Lung (tissue), 11 donors: ENCODE measurements at regions not wholly inside any gene's neighbourhood (a gene's known extent, or its start where the extent isn't known, plus 50 kb on each side); places are given as distances from the start of the nearest gene placed in this dataset.

Experiments
- ATAC-seq: fragments of 200-7000 bp; cut with Tn5 transposase; one replicate; pipeline ENCODE4 v1.9.1; 2020; ENCODE audit warnings: moderate number of reproducible peaks; ENCODE audit not compliant: insufficient read depth, low FRiP score
- DNase-seq, 3 donors: peaks; one replicate each; pipeline ENCODE4 v3.0.0-alpha.2; 2013 to 2017
- H3K27ac ChIP-seq, 2 donors: one replicate each; pipeline ENCODE4 v1.5.1; 2013; ENCODE audit warnings: mild to moderate bottlenecking in 2 of 2, moderate library complexity in 2 of 2, control low read depth in 1 of 2, inconsistent platforms in 1 of 2, low read depth in 1 of 2, low read length in 1 of 2
- H3K27me3 ChIP-seq, 3 donors: one replicate each; pipeline ENCODE4 v1.5.1; 2013; ENCODE audit warnings: low read length in 2 of 3; ENCODE audit not compliant: control insufficient read depth in 3 of 3, insufficient read depth in 3 of 3
- H3K36me3 ChIP-seq, 4 donors: one replicate each; pipeline ENCODE4 v1.5.1; 2013; ENCODE audit warnings: low read length in 4 of 4, mild to moderate bottlenecking in 1 of 4, moderate library complexity in 1 of 4; ENCODE audit not compliant: control insufficient read depth in 4 of 4, insufficient read depth in 4 of 4
- H3K4me1 ChIP-seq, 5 donors: one replicate each; pipeline ENCODE4 v1.5.1; 2013; ENCODE audit warnings: low read length in 5 of 5, mild to moderate bottlenecking in 2 of 5, moderate library complexity in 1 of 5; ENCODE audit not compliant: control insufficient read depth in 5 of 5, insufficient read depth in 5 of 5
- H3K4me3 ChIP-seq: one replicate; pipeline ENCODE4 v1.5.1; 2013; ENCODE audit warnings: mild to moderate bottlenecking, control low read depth, moderate library complexity
- H3K9ac ChIP-seq, 2 donors: one replicate each; pipeline ENCODE4 v1.5.1; 2013; ENCODE audit warnings: low read length in 2 of 2, control low read depth in 1 of 2; ENCODE audit not compliant: insufficient read depth in 1 of 2
- H3K9me3 ChIP-seq, 4 donors: one replicate each; pipeline ENCODE4 v1.5.1; 2013; ENCODE audit warnings: low read length in 3 of 4, mild to moderate bottlenecking in 1 of 4, moderate library complexity in 1 of 4; ENCODE audit not compliant: control insufficient read depth in 4 of 4, insufficient read depth in 3 of 4
- whole genome bisulfite sequencing, 2 donors: extraction: QIAGEN DNeasy Blood & Tissue Kit; methylation state at CpG; one replicate each; pipeline ENCODE4 v1.1.7; 2013; 5-methylcytosine and 5-hydroxymethylcytosine counted together
- TF ChIP-seq, protein P1 (sequence below): IDR thresholded peaks from 2 replicates; pipeline ENCODE4 v1.5.1; 2012; ENCODE audit warnings: mild to moderate bottlenecking; ENCODE audit errors: control extremely low read depth, extremely low read depth
- donor health status: control.
- donor health status: control.
- donor health status: Bipolar disorder and iron deficiency.
- donor health status: healthy.
- donor health status: DM: yes; HTN: yes; CAD: no.

- WGBS, 2 donors: 64 to 76% methylated on average over 3 of the region's 3 CpGs
- Histone ChIP-seq H3K36me3 (no peaks in the 10 kb centered on the region), H3K27me3 (no peaks in the 10 kb centered on the region), H3K4me1 (peaks cover 0 to 7% (median 0%) of the 10 kb centered on the region in 5 donors), H3K27ac (no peak overlapping the region), H3K9me3 (no peaks in the 10 kb centered on the region), H3K9ac (no peak overlapping the region), H3K4me3 (no peak overlapping the region)
- TF ChIP-seq, protein P1, sequence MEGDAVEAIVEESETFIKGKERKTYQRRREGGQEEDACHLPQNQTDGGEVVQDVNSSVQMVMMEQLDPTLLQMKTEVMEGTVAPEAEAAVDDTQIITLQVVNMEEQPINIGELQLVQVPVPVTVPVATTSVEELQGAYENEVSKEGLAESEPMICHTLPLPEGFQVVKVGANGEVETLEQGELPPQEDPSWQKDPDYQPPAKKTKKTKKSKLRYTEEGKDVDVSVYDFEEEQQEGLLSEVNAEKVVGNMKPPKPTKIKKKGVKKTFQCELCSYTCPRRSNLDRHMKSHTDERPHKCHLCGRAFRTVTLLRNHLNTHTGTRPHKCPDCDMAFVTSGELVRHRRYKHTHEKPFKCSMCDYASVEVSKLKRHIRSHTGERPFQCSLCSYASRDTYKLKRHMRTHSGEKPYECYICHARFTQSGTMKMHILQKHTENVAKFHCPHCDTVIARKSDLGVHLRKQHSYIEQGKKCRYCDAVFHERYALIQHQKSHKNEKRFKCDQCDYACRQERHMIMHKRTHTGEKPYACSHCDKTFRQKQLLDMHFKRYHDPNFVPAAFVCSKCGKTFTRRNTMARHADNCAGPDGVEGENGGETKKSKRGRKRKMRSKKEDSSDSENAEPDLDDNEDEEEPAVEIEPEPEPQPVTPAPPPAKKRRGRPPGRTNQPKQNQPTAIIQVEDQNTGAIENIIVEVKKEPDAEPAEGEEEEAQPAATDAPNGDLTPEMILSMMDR: no peak
- DNase-seq (no peak), ATAC-seq (no peak)
Measured at GRCh38 chr16:63602206-63602927, 1519.5 kb downstream of the CDH11 start.

- TF ChIP-seq, protein P1: no peak
- H3K9ac ChIP-seq: no peak overlapping the region
- no peak for DNase-seq
- H3K27ac ChIP-seq: peak overlapping the region in 1 of 2 donors; percentile 33
- peaks cover 0 to 2% (median 0%) of the 10 kb centered on the region in 4 donors for H3K9me3 ChIP-seq
- 59 to 63% methylated on average over 1 of the region's 1 CpG for WGBS, 2 donors
- no peaks in the 10 kb centered on the region for H3K27me3 ChIP-seq
- H3K4me1 ChIP-seq: peaks cover 0 to 5% (median 0%) of the 10 kb centered on the region in 5 donors
- no peak overlapping the region for H3K4me3 ChIP-seq
- ATAC-seq: no peak
- H3K36me3 ChIP-seq: no peaks in the 10 kb centered on the region
Measured at GRCh38 chr16:63596716-63597115, 1525.1 kb downstream of the CDH11 start.

- Histone ChIP-seq H3K27ac (no peak overlapping the region), H3K9ac (no peak overlapping the region), H3K4me1 (peaks cover 0 to 1% (median 0%) of the 10 kb centered on the region in 5 donors), H3K9me3 (peaks cover 0 to 2% (median 0%) of the 10 kb centered on the region in 4 donors), H3K36me3 (no peaks in the 10 kb centered on the region), H3K4me3 (no peak overlapping the region), H3K27me3 (no peaks in the 10 kb centered on the region)
- DNase-seq: peak in 1 of 3 donors; percentile 16
- 73 to 84% methylated on average over 3 of the region's 3 CpGs for WGBS, 2 donors
- TF ChIP-seq, protein P1: no peak
- no peak for ATAC-seq
Measured at GRCh38 chr16:63592852-63593251, 1529.0 kb downstream of the CDH11 start.

- TF ChIP-seq, protein P1: no peak
- ATAC-seq (no peak), DNase-seq (peak in 1 of 3 donors; percentile 6)
- peaks cover 0 to 9% (median 0%) of the 10 kb centered on the region in 5 donors for H3K4me1 ChIP-seq
- H3K27me3 ChIP-seq: no peaks in the 10 kb centered on the region
- no peak overlapping the region for H3K9ac ChIP-seq
- H3K4me3 ChIP-seq: no peak overlapping the region
- no peaks in the 10 kb centered on the region for H3K9me3 ChIP-seq
- H3K36me3 ChIP-seq: no peaks in the 10 kb centered on the region
- H3K27ac ChIP-seq: peak overlapping the region in 1 of 2 donors; percentile 21
- WGBS, 2 donors: 59 to 69% methylated on average over 5 of the region's 5 CpGs
Measured at GRCh38 chr16:63581570-63581969, 1540.3 kb downstream of the CDH11 start.
